NCI-H1694 (cell line): ENCODE measurements at regions not wholly inside any gene's neighbourhood (a gene's known extent, or its start where the extent isn't known, plus 50 kb on each side); places are given as distances from the start of the nearest gene placed in this dataset.
"Not testable (repeated sequence)": the region's sequence is repeated elsewhere in the genome, so short reads cannot be mapped to it uniquely, and the experiment has no call there.

Source experiments
- DNase-seq: peaks from one replicate; lab custom pipeline; 2025; lab: John Stamatoyannopoulos, UW

GRCh38 chr2:234861841-234862735 is 89.7 kb upstream of the SH3BP4 start:
- no peak for DNase-seq

- not testable (repeated sequence) for DNase-seq
Measured at GRCh38 chr2:234859330-234859872, 92.4 kb upstream of the SH3BP4 start.

- DNase-seq = no peak
Measured at GRCh38 chr2:234858790-234859329, 93.0 kb upstream of the SH3BP4 start.

- DNase-seq = no peak
Measured at GRCh38 chr2:234858145-234858544, 93.7 kb upstream of the SH3BP4 start.

- DNase-seq = no peak
Measured at GRCh38 chr2:234853729-234854128, 98.1 kb upstream of the SH3BP4 start.

GRCh38 chr2:234852941-234853340 is 98.9 kb upstream of the SH3BP4 start:
- no peak for DNase-seq

DNA sequence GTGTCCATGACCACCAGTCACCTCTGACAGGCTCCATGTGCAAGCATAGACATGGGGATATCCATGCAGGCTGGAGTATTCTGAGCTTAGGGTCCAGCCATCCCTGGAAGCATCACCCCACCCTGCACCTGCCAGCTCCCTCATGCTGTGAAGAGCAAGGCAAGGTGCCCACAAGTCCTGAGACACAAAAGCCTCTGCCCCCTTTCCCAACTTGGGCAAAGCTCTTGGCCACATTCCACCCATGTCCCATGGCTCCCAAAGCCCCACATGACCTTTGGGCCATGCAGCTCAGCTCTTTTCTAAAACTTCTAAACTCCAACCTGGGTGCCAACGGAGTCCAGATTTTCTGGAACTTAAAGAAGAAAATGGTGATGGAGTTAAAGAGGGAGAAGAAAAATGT is 99.8 kb upstream of the SH3BP4 start:
- DNase-seq = no peak

GRCh38 chr2:234851451-234851850 is 100.4 kb upstream of the SH3BP4 start:
- DNase-seq = no peak

- DNase-seq = no peak
Measured at GRCh38 chr2:234850818-234851217, 101.0 kb upstream of the SH3BP4 start.

GRCh38 chr2:234849678-234850077 is 102.1 kb upstream of the SH3BP4 start:
- no peak for DNase-seq

DNA sequence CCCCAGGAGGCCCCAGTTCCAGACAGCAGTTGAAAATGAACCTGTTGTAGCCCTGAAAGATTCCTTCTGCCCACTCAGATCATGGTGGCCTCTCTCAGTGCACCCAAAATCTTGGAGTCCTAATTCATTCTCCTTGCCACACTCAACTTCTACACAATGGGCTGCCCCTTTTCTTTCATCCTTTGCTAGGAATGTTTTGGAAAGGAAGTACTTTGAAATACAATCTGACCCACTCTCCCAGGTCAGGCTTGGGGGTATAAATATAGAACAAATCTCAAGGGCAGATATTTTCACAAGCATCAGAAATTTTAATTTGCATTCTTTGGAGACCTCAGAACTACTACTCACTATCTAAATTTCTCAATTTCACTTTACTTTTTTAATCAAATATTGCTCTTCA is 103.2 kb upstream of the SH3BP4 start:
- no peak for DNase-seq

DNA sequence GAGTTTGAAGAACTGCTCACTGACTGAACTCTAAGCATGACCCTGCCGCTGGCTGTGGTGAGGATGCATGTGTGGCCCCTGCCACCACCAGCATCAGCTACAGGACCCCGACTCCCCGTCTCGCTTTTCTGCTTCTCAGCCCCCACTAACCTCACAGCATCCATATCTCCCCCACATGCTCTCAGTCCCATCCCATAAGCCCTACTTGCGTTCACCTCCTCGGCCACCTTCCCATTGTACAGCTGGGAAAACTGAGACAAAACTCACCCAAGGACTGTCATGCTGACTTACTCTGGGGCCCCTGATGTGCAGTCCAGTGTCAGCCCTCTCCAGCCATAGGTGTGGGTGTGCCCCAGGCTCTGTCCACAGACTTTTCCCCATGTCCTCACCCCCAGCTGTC is 104.2 kb upstream of the SH3BP4 start:
- no peak for DNase-seq

GRCh38 chr2:234847364-234847635 is 104.5 kb upstream of the SH3BP4 start:
- DNase-seq = no peak

GRCh38 chr2:234846599-234847363 is 105.0 kb upstream of the SH3BP4 start:
- no peak for DNase-seq

GRCh38 chr2:234845602-234846590 is 105.9 kb upstream of the SH3BP4 start:
- DNase-seq = no peak

DNA sequence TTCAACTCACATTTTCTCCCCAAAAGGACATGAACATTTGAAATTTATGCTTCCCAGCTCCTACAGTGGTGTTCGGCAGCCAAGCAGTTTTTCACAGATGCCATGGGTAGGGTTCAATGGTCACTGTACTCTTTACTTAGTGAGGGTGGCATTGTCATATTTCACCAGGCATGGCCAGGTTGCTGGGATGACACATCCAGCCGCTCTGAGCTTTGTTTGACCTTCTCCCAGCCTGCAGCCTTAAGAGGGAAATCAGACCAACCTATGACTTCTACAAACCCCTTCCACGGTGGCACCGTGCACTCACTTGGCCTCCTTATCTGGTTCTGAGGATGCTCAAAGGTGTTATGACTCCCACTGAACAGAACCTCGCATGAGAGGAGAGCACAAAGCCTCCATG is 108.4 kb upstream of the SH3BP4 start:
- DNase-seq = no peak

- no peak for DNase-seq
Measured at GRCh38 chr2:234842753-234843152, 109.1 kb upstream of the SH3BP4 start.

DNA sequence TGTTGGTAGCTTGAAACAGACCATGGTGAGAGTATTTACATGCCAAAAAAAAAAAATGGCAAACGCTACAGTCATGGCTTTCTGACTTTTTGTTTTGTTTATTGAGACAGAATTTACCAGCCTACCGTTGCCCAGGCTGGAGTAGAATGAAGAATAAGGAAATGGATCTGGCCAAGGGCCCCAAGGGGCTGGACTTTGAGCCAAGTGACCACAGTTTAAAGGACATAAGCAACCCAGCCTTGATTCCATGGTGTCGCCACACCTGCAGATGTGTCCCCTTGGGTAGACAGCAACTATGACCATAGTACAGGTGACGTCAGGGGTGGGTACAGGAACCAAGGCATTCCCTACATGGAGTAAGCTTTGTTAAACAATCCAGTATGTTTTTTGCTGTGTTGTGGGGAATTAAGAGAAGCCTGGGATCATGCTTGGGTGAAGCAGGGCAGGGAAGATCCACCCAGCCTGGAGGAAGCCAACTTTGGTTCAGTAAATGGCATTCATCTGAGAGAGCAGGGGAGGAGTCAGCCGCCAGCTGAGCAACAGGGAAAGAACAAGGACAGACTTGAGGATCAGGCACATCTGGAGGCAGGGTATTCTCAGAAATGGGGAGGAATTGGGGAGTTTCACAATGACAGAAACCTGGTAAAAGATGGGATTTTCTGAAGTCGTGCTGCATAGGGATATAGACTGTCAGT is 110.3 kb upstream of the SH3BP4 start:
- DNase-seq = no peak

- DNase-seq = no peak
Measured at GRCh38 chr2:234840336-234840735, 111.5 kb upstream of the SH3BP4 start.

DNA sequence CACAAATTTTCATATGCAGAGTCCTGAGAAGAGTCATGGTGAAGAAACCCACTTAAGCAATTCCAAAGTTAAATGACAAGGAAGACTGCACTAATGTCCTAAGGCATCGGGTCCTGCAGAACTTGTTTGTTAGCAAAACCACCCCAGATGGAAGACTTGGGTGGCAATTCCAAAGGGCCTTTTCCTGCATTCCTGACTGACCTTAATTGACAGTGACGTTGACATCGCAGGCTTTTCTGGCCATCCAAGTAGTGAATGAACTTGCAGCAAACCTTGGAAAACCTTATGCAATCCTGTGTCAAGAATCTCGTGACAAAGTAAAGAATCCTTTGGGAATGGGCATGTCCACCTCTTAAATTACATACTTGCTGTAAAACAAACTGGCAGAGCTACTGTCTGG is 112.5 kb upstream of the SH3BP4 start:
- DNase-seq = no peak

DNA sequence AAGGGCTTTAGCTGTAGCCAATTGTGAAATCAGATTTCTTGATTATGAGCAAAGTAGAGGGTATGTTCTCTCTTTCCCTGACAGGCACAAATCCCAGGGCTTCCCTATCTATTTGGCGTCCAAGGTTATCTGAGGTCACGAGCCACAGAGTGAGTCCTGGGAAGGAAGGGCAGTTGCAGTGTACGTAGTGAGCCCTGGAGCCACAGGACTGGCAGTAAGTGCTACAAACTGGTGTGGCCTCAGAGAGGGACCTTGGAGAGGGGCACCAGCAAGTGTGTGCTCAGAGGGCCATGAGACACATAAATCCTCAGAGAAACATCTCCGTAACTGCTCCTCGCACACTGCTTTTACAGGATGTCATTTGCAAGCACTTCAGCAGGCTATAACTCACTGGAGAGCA is 115.5 kb upstream of the SH3BP4 start:
- no peak for DNase-seq
